ENCODE measurements at regions not wholly inside any gene's neighbourhood (a gene's known extent, or its start where the extent isn't known, plus 50 kb on each side); places are given as distances from the start of the nearest gene placed in this dataset.

- no peak for TF ChIP-seq CTCF (IDR thresholded peaks at IDR 0.05; ENCODE audit: low read depth, low read length, poor library complexity, severe bottlenecking)
- no peak for TF ChIP-seq EZH2phosphoT487 (IDR thresholded peaks at IDR 0.05; ENCODE audit: borderline replicate concordance, low read length)
Measured at GRCh38 chr12:111155020-111155419, 213.9 kb downstream of the PHETA1 start.
